ENCODE measurements at regions not wholly inside any gene's neighbourhood (a gene's known extent, or its start where the extent isn't known, plus 50 kb on each side); places are given as distances from the start of the nearest gene placed in this dataset.

- TF ChIP-seq SNAPC4 (CRISPR knock-in tag; IDR thresholded peaks at IDR 0.05) (no peak), ZNF503 (CRISPR knock-in tag; IDR thresholded peaks at IDR 0.05) (no peak), HMGXB4 (CRISPR knock-in tag; IDR thresholded peaks at IDR 0.05; ENCODE audit: borderline replicate concordance in 1 of 2, low read depth in 1 of 2) (no peak), ZNF550 (CRISPR knock-in tag; IDR thresholded peaks at IDR 0.05; ENCODE audit: borderline replicate concordance) (no peak), CSRNP1 (CRISPR knock-in tag; IDR thresholded peaks at IDR 0.05) (no peak), PRPF4 (IDR thresholded peaks at IDR 0.05; ENCODE audit: low read depth, low read length, poor library complexity, severe bottlenecking) (no peak), EEA1 (CRISPR knock-in tag; IDR thresholded peaks at IDR 0.05; ENCODE audit: borderline replicate concordance) (no peak), ZBTB38 (CRISPR knock-in tag; IDR thresholded peaks at IDR 0.05) (no peak), THAP11 (CRISPR knock-in tag; IDR thresholded peaks at IDR 0.05) (no peak)
These were observed 506.1 kb upstream of the HTR2C start (continued) for GRCh38 chrX:114077773-114078172.
